Fibroblast of villous mesenchyme (primary cell): ENCODE measurements at regions not wholly inside any gene's neighbourhood (a gene's known extent, or its start where the extent isn't known, plus 50 kb on each side); places are given as distances from the start of the nearest gene placed in this dataset.

Source experiments
- DNase-seq: peaks from one replicate; pipeline ENCODE4 v3.0.0-alpha.2; 2010; ENCODE audit warnings: low read depth
- H3K4me3 ChIP-seq: 2 replicates; pipeline ENCODE4 v1.5.1; 2011; ENCODE audit warnings: low read depth, mild to moderate bottlenecking, low read length
- CTCF ChIP-seq: IDR thresholded peaks from 2 replicates; pipeline ENCODE4 v1.5.1; 2012; ENCODE audit warnings: low read depth, mild to moderate bottlenecking, low read length; ENCODE audit not compliant: insufficient read depth

- DNase-seq, result no peak
- TF ChIP-seq CTCF, result no peak
- no peak overlapping the region for H3K4me3 ChIP-seq
Observed at GRCh38 chr3:83849106-83849730, 1109.6 kb upstream of the CADM2 start.

- DNase-seq, result no peak
- H3K4me3 ChIP-seq, result no peak overlapping the region
- no peak for TF ChIP-seq CTCF
Observed at GRCh38 chr3:83863380-83863779, 1095.4 kb upstream of the CADM2 start.

- no peak for DNase-seq
- no peak overlapping the region for H3K4me3 ChIP-seq
- TF ChIP-seq CTCF, result no peak
Observed at GRCh38 chr3:83868909-83869567, 1089.8 kb upstream of the CADM2 start.

- TF ChIP-seq CTCF, result no peak
- H3K4me3 ChIP-seq, result no peak overlapping the region
Observed at GRCh38 chr3:83873550-83873949, 1085.2 kb upstream of the CADM2 start.

GRCh38 chr3:83877910-83878309, 1080.9 kb upstream of the CADM2 start:
- no peak overlapping the region for H3K4me3 ChIP-seq
- no peak for TF ChIP-seq CTCF
- DNase-seq, result no peak

More at GRCh38 chr3:83873550-83873949, 1085.2 kb upstream of the CADM2 start:
- DNase-seq, result no peak

GRCh38 chr3:83882701-83883100, 1076.1 kb upstream of the CADM2 start:
- no peak overlapping the region for H3K4me3 ChIP-seq
- no peak for TF ChIP-seq CTCF
- DNase-seq, result no peak
